Activated naive CD8-positive, alpha-beta T cell treated with anti-CD3 and anti-CD28 coated beads for 36 hours (primary cell): ENCODE measurements at regions not wholly inside any gene's neighbourhood (a gene's known extent, or its start where the extent isn't known, plus 50 kb on each side); places are given as distances from the start of the nearest gene placed in this dataset.
"Not testable (repeated sequence)": the region's sequence is repeated elsewhere in the genome, so short reads cannot be mapped to it uniquely, and the experiment has no call there.

Source experiments
- DNase-seq: peaks from one replicate; pipeline ENCODE4 v3.0.0; 2021
- H3K27ac Mint-ChIP-seq: one replicate; pipeline ENCODE4 v1.8.0; 2022; ENCODE audit warnings: mild to moderate bottlenecking, moderate library complexity, mixed read lengths
- H3K27me3 Mint-ChIP-seq: one replicate; pipeline ENCODE4 v1.8.0; 2022; ENCODE audit warnings: mild to moderate bottlenecking, mixed read lengths
- H3K36me3 Mint-ChIP-seq: one replicate; pipeline ENCODE4 v1.8.0; 2021; ENCODE audit warnings: mild to moderate bottlenecking, mixed read lengths
- H3K4me1 Mint-ChIP-seq: one replicate; pipeline ENCODE4 v1.8.0; 2021; ENCODE audit warnings: mixed read lengths
- H3K4me3 Mint-ChIP-seq: one replicate; pipeline ENCODE4 v1.8.0; 2022; ENCODE audit warnings: mild to moderate bottlenecking, moderate library complexity, mixed read lengths
- H3K9me3 Mint-ChIP-seq: one replicate; pipeline ENCODE4 v1.8.0; 2022; ENCODE audit warnings: mixed read lengths

DNA sequence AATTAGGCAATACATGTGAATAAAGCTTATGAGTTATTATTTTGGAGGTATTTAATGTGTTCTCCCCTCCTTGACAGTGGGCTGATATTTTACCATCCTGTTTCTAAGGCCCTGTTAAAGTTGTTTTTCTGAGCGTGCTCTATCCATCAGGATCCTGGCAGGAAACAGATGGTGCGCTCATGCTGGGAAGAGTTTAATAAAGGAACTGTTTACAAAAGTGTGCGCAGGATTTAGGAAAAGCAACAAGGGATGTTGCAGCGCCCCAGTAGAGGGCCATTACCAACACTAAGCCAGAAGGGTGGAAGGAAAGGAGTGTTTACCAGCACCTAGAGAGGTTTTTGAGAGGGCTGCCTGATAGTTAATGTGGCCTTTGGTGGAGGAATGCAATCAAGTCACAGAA, 374.5 kb downstream of the KCNRG start:
- no peaks in the 10 kb centered on the region for H3K4me1 Mint-ChIP-seq
- no peaks in the 10 kb centered on the region for H3K36me3 Mint-ChIP-seq
- no peak for DNase-seq
- no peak overlapping the region for H3K4me3 Mint-ChIP-seq
- H3K27ac Mint-ChIP-seq, result no peak overlapping the region
- no peaks in the 10 kb centered on the region for H3K27me3 Mint-ChIP-seq
- H3K9me3 Mint-ChIP-seq, result no peaks in the 10 kb centered on the region

- Mint-ChIP-seq H3K27me3 (no peaks in the 10 kb centered on the region), H3K36me3 (no peaks in the 10 kb centered on the region), H3K4me1 (no peaks in the 10 kb centered on the region), H3K27ac (no peak overlapping the region), H3K4me3 (no peak overlapping the region), H3K9me3 (no peaks in the 10 kb centered on the region)
- no peak for DNase-seq
These were observed 375.4 kb downstream of the KCNRG start for GRCh38 chr13:50390503-50391248.

DNA sequence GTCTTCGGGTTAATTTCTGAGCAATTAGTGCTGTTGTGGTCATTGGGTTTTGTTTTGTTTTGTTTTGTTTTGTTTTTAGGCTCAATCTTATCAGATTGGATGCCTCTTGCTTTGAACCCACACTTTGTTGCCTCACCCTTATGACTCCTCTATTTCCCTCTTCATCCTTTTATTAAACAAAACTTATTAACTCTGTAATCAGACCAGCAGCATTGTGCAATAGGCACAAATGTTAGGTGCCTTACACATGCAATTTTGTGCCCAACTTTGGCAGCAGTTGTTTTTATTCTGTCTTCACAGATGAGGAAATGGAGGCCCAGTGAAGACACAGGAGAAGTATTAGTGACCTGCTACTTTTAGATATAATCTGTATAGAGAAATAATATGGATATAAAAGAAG, 377.7 kb downstream of the KCNRG start:
- H3K27me3 Mint-ChIP-seq, result no peaks in the 10 kb centered on the region

GRCh38 chr13:50393628-50394027, 378.4 kb downstream of the KCNRG start:
- Mint-ChIP-seq H3K4me1 (no peaks in the 10 kb centered on the region), H3K4me3 (no peak overlapping the region), H3K27ac (no peak overlapping the region), H3K36me3 (no peaks in the 10 kb centered on the region), H3K9me3 (no peaks in the 10 kb centered on the region), H3K27me3 (no peaks in the 10 kb centered on the region)
- no peak for DNase-seq

More for the DNA sequence above, 377.7 kb downstream of the KCNRG start:
- H3K4me1 Mint-ChIP-seq, result no peaks in the 10 kb centered on the region
- no peaks in the 10 kb centered on the region for H3K9me3 Mint-ChIP-seq
- no peaks in the 10 kb centered on the region for H3K36me3 Mint-ChIP-seq
- H3K27ac Mint-ChIP-seq, result no peak overlapping the region
- DNase-seq, result no peak
- H3K4me3 Mint-ChIP-seq, result no peak overlapping the region

DNA sequence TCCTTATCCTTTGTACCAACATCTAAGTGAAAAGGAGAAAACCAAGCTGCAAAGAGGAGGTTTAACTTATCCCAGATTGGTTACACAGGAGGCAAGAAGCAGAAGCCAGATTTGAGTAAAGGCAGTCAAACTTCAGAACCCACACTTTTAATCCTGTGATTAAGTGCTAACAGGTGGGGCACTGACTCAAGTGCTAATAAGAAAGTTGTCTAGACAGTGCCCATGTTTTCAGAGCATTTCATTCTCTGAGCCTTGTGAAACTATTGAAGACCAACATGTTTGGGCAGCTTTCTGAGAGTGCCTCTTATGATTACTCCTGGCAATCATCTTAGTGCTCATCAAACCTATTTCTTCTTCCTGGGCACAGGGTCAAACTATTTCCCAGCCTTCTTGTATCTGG, 380.8 kb downstream of the KCNRG start:
- no peaks in the 10 kb centered on the region for H3K9me3 Mint-ChIP-seq
- no peak overlapping the region for H3K27ac Mint-ChIP-seq
- DNase-seq, result no peak
- H3K4me3 Mint-ChIP-seq, result no peak overlapping the region
- H3K4me1 Mint-ChIP-seq, result no peaks in the 10 kb centered on the region
- no peaks in the 10 kb centered on the region for H3K36me3 Mint-ChIP-seq
- H3K27me3 Mint-ChIP-seq, result no peaks in the 10 kb centered on the region

DNA sequence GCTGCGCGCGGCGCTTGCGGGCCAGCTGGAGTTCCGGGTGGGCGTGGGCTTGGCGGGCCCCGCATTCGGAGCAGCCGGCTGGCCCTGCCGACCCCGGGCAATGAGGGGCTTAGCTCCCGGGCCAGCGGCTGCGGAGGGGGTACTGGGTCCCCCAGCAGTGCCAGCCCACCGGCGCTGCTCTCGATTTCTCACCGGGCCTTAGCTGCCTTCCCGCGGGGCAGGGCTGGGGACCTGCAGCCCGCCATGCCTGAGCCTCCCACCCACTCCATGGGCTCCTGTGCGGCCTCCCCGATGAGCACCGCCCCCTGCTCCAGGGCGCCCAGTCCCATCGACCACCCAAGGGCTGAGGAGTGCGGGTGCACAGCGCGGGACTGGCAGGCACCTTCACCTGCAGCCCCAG, 381.4 kb downstream of the KCNRG start:
- H3K4me1 Mint-ChIP-seq, result not testable (repeated sequence)

GRCh38 chr13:50400035-50400726, 384.9 kb downstream of the KCNRG start:
- no peaks in the 10 kb centered on the region for H3K36me3 Mint-ChIP-seq
- H3K27ac Mint-ChIP-seq, result no peak overlapping the region
- H3K27me3 Mint-ChIP-seq, result no peaks in the 10 kb centered on the region
- no peak for DNase-seq
- H3K9me3 Mint-ChIP-seq, result no peaks in the 10 kb centered on the region
- no peaks in the 10 kb centered on the region for H3K4me1 Mint-ChIP-seq
- no peak overlapping the region for H3K4me3 Mint-ChIP-seq

More for the DNA sequence above, 381.4 kb downstream of the KCNRG start:
- not testable (repeated sequence) for H3K36me3 Mint-ChIP-seq, H3K4me3 Mint-ChIP-seq, H3K27me3 Mint-ChIP-seq, DNase-seq, H3K9me3 Mint-ChIP-seq, H3K27ac Mint-ChIP-seq

DNA sequence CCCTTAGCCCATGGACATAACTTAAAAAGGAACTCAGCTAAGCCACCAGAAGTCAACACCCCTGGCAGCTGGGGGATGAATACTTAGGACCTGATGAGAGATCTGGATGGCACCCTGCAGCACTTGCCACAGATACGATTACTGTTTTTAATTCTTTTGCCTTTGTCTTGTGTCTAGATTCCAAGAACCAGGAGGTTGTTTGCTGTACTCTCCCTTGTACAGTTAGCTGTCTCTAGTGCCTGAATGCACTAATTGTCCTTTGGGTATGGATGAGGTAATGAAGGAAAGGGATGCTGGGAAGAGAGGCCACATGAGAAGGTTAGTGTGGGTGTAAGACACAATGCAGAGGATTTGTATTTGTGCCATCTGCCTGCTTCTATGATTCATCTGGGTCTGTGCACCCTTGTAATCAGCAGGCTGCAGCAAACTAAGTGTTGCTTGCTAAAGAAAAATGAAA, 385.8 kb downstream of the KCNRG start:
- no peak overlapping the region for H3K4me3 Mint-ChIP-seq
- no peak for DNase-seq
- no peaks in the 10 kb centered on the region for H3K36me3 Mint-ChIP-seq
- no peak overlapping the region for H3K27ac Mint-ChIP-seq
- no peaks in the 10 kb centered on the region for H3K4me1 Mint-ChIP-seq
- no peaks in the 10 kb centered on the region for H3K27me3 Mint-ChIP-seq
- no peaks in the 10 kb centered on the region for H3K9me3 Mint-ChIP-seq

GRCh38 chr13:50401721-50402465, 386.6 kb downstream of the KCNRG start:
- DNase-seq, result no peak
- Mint-ChIP-seq H3K4me1 (no peaks in the 10 kb centered on the region), H3K36me3 (no peaks in the 10 kb centered on the region), H3K9me3 (no peaks in the 10 kb centered on the region), H3K4me3 (no peak overlapping the region), H3K27ac (no peak overlapping the region), H3K27me3 (peaks cover 3% of the 10 kb centered on the region)

- peaks cover 5% of the 10 kb centered on the region for H3K27me3 Mint-ChIP-seq
- H3K27ac Mint-ChIP-seq, result no peak overlapping the region
- H3K4me1 Mint-ChIP-seq, result no peaks in the 10 kb centered on the region
- H3K36me3 Mint-ChIP-seq, result no peaks in the 10 kb centered on the region
- DNase-seq, result no peak
- H3K9me3 Mint-ChIP-seq, result no peaks in the 10 kb centered on the region
- no peak overlapping the region for H3K4me3 Mint-ChIP-seq
These were observed 388.1 kb downstream of the KCNRG start for GRCh38 chr13:50403311-50403710.

DNA sequence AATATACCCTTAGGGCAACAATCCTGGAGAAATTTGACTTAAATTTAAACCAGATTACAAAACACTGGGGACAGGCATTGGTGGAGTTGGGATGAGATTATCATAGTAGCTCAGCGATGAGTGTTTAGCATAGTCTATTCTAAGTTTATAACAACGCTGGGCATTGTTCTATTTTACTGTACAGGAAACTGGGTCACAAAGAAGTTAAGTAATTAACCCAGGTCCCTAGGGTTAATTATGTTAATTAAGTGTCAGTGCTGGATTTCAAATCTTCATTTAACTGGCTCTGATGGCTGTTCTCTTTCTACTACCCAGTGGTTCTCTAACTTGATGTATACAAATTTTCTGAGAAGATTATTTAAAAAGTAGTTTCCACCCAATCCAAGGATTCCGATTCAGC, 388.9 kb downstream of the KCNRG start:
- no peak overlapping the region for H3K27ac Mint-ChIP-seq
- H3K9me3 Mint-ChIP-seq, result no peaks in the 10 kb centered on the region
- no peaks in the 10 kb centered on the region for H3K36me3 Mint-ChIP-seq
- peaks cover 5% of the 10 kb centered on the region for H3K27me3 Mint-ChIP-seq
- peaks cover 1% of the 10 kb centered on the region for H3K4me1 Mint-ChIP-seq
- H3K4me3 Mint-ChIP-seq, result no peak overlapping the region
- DNase-seq, result no peak

DNA sequence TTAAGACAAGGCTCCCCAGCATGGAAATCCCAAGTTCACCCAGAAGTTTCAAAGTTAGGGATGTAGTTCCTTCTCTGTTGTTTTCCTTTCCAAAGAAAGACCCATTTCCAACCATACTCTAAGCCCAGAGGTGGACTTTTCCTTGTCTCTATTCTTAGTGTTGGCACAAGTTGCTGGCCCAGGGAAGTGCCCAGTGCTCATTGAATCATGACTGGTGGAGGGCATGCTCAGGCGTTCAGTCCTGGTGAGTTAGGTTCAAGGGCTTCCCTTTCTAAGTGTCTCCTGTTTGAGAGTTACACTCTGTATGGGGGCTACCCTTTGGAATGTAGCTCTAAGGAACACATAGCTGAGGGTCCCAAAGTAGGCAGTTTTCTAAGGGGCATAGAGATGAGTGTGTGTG, 389.5 kb downstream of the KCNRG start:
- Mint-ChIP-seq H3K9me3 (no peaks in the 10 kb centered on the region), H3K4me1 (peaks cover 3% of the 10 kb centered on the region), H3K27ac (no peak overlapping the region), H3K36me3 (no peaks in the 10 kb centered on the region), H3K4me3 (no peak overlapping the region), H3K27me3 (peaks cover 8% of the 10 kb centered on the region)
- DNase-seq, result no peak

DNA sequence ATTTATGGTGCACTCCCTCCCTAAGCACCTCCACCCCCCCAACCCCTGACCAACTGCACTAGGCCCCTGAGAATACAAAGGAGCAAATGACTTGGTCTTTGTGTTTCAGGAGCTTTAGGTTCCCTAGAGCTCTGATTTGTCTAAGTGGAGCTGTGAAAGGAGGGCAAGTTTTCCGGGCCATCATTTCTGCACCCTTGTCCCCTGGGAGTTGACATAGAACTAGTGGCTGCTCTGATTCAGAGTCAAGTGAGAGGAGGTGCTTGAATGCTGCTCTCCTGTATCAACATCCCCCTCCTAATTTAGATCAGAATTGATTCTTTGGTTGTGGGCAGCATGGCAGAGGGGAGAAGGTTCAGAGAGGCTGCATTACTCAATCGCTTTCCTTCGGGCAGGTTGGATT, 391.6 kb downstream of the KCNRG start:
- peaks cover 8% of the 10 kb centered on the region for H3K27me3 Mint-ChIP-seq
- no peak overlapping the region for H3K4me3 Mint-ChIP-seq
- no peaks in the 10 kb centered on the region for H3K9me3 Mint-ChIP-seq
- no peak for DNase-seq
- no peak overlapping the region for H3K27ac Mint-ChIP-seq
- H3K4me1 Mint-ChIP-seq, result peaks cover 11% of the 10 kb centered on the region
- no peaks in the 10 kb centered on the region for H3K36me3 Mint-ChIP-seq

GRCh38 chr13:50408068-50408467, 392.8 kb downstream of the KCNRG start:
- peaks cover 11% of the 10 kb centered on the region for H3K27me3 Mint-ChIP-seq
- DNase-seq, result no peak
- H3K36me3 Mint-ChIP-seq, result no peaks in the 10 kb centered on the region
- H3K4me3 Mint-ChIP-seq, result no peak overlapping the region
- no peaks in the 10 kb centered on the region for H3K9me3 Mint-ChIP-seq
- H3K27ac Mint-ChIP-seq, result no peak overlapping the region
- H3K4me1 Mint-ChIP-seq, result peaks cover 11% of the 10 kb centered on the region

GRCh38 chr13:50409220-50409619, 394.0 kb downstream of the KCNRG start:
- Mint-ChIP-seq H3K27ac (no peak overlapping the region), H3K9me3 (peaks cover under 1% of the 10 kb centered on the region), H3K4me3 (no peak overlapping the region), H3K36me3 (no peaks in the 10 kb centered on the region), H3K27me3 (peaks cover 11% of the 10 kb centered on the region), H3K4me1 (peaks cover 11% of the 10 kb centered on the region)
- DNase-seq, result no peak
